ENCODE measurements at regions not wholly inside any gene's neighbourhood (a gene's known extent, or its start where the extent isn't known, plus 50 kb on each side); places are given as distances from the start of the nearest gene placed in this dataset.

DNA sequence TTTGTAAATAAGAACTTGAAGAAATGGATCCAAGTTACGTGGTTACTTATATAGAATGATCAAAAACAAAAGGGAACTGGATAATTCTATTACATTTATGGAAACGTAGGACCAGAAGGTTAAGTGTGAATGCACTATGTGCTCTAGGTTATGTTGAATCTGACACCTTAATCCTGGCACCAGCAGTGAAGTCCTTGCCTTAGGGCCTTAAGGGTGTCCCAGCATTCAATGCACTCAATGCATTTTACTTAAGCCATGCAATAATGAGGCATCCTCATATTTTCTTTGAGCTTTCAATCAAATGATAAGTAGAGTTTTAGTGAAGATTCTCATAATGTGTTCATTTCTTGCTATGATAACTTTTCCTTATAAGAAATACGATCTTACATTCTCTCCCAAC is 178.3 kb upstream of the AGR3 start:
- intact Hi-C loops (cut with DNase I) = no loop called here
- TF ChIP-seq, protein P1, sequence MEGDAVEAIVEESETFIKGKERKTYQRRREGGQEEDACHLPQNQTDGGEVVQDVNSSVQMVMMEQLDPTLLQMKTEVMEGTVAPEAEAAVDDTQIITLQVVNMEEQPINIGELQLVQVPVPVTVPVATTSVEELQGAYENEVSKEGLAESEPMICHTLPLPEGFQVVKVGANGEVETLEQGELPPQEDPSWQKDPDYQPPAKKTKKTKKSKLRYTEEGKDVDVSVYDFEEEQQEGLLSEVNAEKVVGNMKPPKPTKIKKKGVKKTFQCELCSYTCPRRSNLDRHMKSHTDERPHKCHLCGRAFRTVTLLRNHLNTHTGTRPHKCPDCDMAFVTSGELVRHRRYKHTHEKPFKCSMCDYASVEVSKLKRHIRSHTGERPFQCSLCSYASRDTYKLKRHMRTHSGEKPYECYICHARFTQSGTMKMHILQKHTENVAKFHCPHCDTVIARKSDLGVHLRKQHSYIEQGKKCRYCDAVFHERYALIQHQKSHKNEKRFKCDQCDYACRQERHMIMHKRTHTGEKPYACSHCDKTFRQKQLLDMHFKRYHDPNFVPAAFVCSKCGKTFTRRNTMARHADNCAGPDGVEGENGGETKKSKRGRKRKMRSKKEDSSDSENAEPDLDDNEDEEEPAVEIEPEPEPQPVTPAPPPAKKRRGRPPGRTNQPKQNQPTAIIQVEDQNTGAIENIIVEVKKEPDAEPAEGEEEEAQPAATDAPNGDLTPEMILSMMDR (IDR thresholded peaks at IDR 0.05) = no peak
- DNase-seq (no peak), ATAC-seq (no peak)
- no peaks in the 10 kb centered on the region for H3K27me3 ChIP-seq
- no peaks in the 10 kb centered on the region for H3K36me3 ChIP-seq
- H3K4me3 ChIP-seq = no peak overlapping the region
- H3K27ac ChIP-seq = no peak overlapping the region
- H3K4me1 ChIP-seq = no peaks in the 10 kb centered on the region
- H3K9me3 ChIP-seq = no peaks in the 10 kb centered on the region

- H3K36me3 ChIP-seq = no peaks in the 10 kb centered on the region
- H3K27me3 ChIP-seq = no peaks in the 10 kb centered on the region
- TF ChIP-seq, protein P1 (IDR thresholded peaks at IDR 0.05) = no peak
- no peaks in the 10 kb centered on the region for H3K4me1 ChIP-seq
- no peaks in the 10 kb centered on the region for H3K9me3 ChIP-seq
- ATAC-seq = no peak
- H3K27ac ChIP-seq = no peak overlapping the region
- intact Hi-C loops (cut with DNase I) = no loop called here
- no peak overlapping the region for H3K4me3 ChIP-seq
- no peak for DNase-seq
Observed at GRCh38 chr7:17061443-17061842, 179.7 kb upstream of the AGR3 start.

- TF ChIP-seq, protein P1 (IDR thresholded peaks at IDR 0.05) = no peak
- no peaks in the 10 kb centered on the region for H3K9me3 ChIP-seq
- H3K4me1 ChIP-seq = no peaks in the 10 kb centered on the region
- no peaks in the 10 kb centered on the region for H3K36me3 ChIP-seq
- intact Hi-C loops (cut with DNase I) = no loop called here
- no peak overlapping the region for H3K4me3 ChIP-seq
- DNase-seq (no peak), ATAC-seq (no peak)
- no peaks in the 10 kb centered on the region for H3K27me3 ChIP-seq
- H3K27ac ChIP-seq = no peak overlapping the region
Observed at GRCh38 chr7:17062151-17063044, 180.6 kb upstream of the AGR3 start.

GRCh38 chr7:17063045-17063383 is 181.2 kb upstream of the AGR3 start:
- TF ChIP-seq, protein P1 (IDR thresholded peaks at IDR 0.05) = peak; percentile 14
- intact Hi-C loops (cut with DNase I) = no loop called here
- Histone ChIP-seq H3K9me3 (no peaks in the 10 kb centered on the region), H3K36me3 (no peaks in the 10 kb centered on the region), H3K27ac (no peak overlapping the region), H3K27me3 (no peaks in the 10 kb centered on the region), H3K4me1 (no peaks in the 10 kb centered on the region), H3K4me3 (no peak overlapping the region)
- no peak for DNase-seq
- ATAC-seq = no peak

- Histone ChIP-seq H3K4me3 (no peak overlapping the region), H3K4me1 (no peaks in the 10 kb centered on the region), H3K27me3 (no peaks in the 10 kb centered on the region), H3K27ac (no peak overlapping the region), H3K9me3 (no peaks in the 10 kb centered on the region), H3K36me3 (no peaks in the 10 kb centered on the region)
- DNase-seq (no peak), ATAC-seq (no peak)
- intact Hi-C loops (cut with DNase I) = no loop called here
- TF ChIP-seq, protein P1 (IDR thresholded peaks at IDR 0.05) = no peak
Observed at GRCh38 chr7:17067691-17068090, 185.9 kb upstream of the AGR3 start.
